ENCODE measurements at regions not wholly inside any gene's neighbourhood (a gene's known extent, or its start where the extent isn't known, plus 50 kb on each side); places are given as distances from the start of the nearest gene placed in this dataset.

GRCh38 chr3:18806633-18807032, 341.7 kb upstream of the KCNH8 start:
- TF ChIP-seq, protein P1, sequence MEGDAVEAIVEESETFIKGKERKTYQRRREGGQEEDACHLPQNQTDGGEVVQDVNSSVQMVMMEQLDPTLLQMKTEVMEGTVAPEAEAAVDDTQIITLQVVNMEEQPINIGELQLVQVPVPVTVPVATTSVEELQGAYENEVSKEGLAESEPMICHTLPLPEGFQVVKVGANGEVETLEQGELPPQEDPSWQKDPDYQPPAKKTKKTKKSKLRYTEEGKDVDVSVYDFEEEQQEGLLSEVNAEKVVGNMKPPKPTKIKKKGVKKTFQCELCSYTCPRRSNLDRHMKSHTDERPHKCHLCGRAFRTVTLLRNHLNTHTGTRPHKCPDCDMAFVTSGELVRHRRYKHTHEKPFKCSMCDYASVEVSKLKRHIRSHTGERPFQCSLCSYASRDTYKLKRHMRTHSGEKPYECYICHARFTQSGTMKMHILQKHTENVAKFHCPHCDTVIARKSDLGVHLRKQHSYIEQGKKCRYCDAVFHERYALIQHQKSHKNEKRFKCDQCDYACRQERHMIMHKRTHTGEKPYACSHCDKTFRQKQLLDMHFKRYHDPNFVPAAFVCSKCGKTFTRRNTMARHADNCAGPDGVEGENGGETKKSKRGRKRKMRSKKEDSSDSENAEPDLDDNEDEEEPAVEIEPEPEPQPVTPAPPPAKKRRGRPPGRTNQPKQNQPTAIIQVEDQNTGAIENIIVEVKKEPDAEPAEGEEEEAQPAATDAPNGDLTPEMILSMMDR (conservative IDR thresholded peaks at IDR 0.05; ENCODE audit: low read depth, low read length) = no peak
- TF ChIP-seq EZH2 (IDR thresholded peaks at IDR 0.05; ENCODE audit: borderline replicate concordance, low read depth, low read length, poor library complexity, severe bottlenecking) = no peak
